ENCODE measurements at regions not wholly inside any gene's neighbourhood (a gene's known extent, or its start where the extent isn't known, plus 50 kb on each side); places are given as distances from the start of the nearest gene placed in this dataset.

DNA sequence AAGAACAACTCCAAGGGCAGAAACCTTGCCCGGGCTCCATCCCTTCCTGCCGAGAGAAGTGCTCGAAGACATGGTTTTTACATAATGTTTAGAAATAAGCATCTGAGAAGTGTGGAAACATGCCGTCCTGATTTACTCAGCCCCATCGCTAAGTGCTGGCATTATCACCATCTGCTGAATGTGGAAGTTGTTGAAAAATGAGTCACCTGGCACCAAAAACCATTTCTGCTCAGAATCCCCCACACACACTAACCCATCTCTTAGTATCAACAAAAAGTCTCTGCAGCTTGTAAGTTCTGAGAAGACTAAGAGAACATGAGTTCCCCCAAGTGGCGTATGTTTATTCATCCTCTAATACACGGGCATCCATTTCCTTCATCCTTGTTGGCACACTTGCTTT lies 51.0 kb upstream of the ARL8B start:
- no peak for DNase-seq

DNA sequence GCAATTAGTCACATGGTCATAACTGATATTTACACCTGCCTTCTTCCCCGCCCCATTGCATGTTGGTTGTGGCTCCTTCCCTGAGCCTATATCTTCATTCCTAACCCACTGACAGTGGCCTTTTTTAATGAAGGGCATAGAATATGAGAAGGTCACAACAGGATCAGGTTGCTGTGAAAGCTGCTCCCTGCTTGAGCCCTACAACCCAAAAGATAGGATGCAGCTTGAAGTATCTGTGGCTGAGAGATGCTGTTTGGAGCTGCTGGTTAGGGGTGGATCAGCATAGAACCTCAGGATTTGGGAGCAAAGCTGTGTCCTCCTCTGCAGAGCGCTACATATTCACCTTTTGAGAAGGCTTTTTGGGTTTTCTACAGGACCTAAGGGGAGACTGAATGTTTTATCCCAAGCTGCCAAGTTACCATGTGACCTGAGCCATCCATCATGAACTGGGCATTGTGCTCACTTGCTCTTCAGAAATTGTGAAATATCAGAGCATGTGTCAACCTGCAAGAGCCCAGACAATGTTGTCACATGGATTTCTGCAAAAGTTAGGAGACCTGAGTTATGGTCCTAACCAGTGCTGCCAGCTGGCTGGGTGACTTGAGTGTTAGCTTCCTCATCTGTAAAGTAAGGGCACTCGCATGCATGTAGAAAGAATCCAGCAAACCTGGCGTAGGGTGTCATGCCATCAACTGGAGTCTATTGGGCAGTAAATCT lies 49.8 kb upstream of the ARL8B start:
- DNase-seq: no peak
